ENCODE measurements at regions not wholly inside any gene's neighbourhood (a gene's known extent, or its start where the extent isn't known, plus 50 kb on each side); places are given as distances from the start of the nearest gene placed in this dataset.

GRCh38 chr21:27647401-27647800, 680.5 kb upstream of the ADAMTS5 start:
- no peak for DNase-seq
- Histone ChIP-seq H3K27ac (no peak overlapping the region), H3K4me1 (no peaks in the 10 kb centered on the region), H3K4me3 (no peak overlapping the region), H3K27me3 (no peaks in the 10 kb centered on the region), H3K9me3 (no peaks in the 10 kb centered on the region), H3K36me3 (no peaks in the 10 kb centered on the region)
- TF ChIP-seq EP300 (IDR thresholded peaks at IDR 0.05; ENCODE audit: low read depth) = no peak
- TF ChIP-seq POLR2AphosphoS5 (IDR thresholded peaks at IDR 0.05) = no peak
- no peak for TF ChIP-seq POLR2A (IDR thresholded peaks at IDR 0.05)
- TF ChIP-seq, protein P1, sequence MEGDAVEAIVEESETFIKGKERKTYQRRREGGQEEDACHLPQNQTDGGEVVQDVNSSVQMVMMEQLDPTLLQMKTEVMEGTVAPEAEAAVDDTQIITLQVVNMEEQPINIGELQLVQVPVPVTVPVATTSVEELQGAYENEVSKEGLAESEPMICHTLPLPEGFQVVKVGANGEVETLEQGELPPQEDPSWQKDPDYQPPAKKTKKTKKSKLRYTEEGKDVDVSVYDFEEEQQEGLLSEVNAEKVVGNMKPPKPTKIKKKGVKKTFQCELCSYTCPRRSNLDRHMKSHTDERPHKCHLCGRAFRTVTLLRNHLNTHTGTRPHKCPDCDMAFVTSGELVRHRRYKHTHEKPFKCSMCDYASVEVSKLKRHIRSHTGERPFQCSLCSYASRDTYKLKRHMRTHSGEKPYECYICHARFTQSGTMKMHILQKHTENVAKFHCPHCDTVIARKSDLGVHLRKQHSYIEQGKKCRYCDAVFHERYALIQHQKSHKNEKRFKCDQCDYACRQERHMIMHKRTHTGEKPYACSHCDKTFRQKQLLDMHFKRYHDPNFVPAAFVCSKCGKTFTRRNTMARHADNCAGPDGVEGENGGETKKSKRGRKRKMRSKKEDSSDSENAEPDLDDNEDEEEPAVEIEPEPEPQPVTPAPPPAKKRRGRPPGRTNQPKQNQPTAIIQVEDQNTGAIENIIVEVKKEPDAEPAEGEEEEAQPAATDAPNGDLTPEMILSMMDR (IDR thresholded peaks at IDR 0.05) = no peak
- WGBS, 2 donors (ENCODE audit: low coverage in 1 of 2) = 57 to 70% methylated on average over 3 of the region's 3 CpGs
- in situ Hi-C loops (cut with MboI; ENCODE audit: low pct_ligation_motif_present in 1 of 4, low pct_unique_long_range_greater_than_20kb in 1 of 4, low sequenced_read_pairs in 3 of 4) = no loop called here
- intact Hi-C loops (cut with DNase I; ENCODE audit: low total_unique reads) = no loop called here

GRCh38 chr21:27646691-27647090, 679.8 kb upstream of the ADAMTS5 start:
- Histone ChIP-seq H3K27ac (no peak overlapping the region), H3K36me3 (no peaks in the 10 kb centered on the region), H3K9me3 (no peaks in the 10 kb centered on the region), H3K27me3 (no peaks in the 10 kb centered on the region), H3K4me1 (no peaks in the 10 kb centered on the region), H3K4me3 (no peak overlapping the region)
- no peak for DNase-seq
- in situ Hi-C loops (cut with MboI; ENCODE audit: low pct_ligation_motif_present in 1 of 4, low pct_unique_long_range_greater_than_20kb in 1 of 4, low sequenced_read_pairs in 3 of 4) (no loop called here), intact Hi-C loops (cut with DNase I; ENCODE audit: low total_unique reads) (no loop called here)
- TF ChIP-seq EP300 (IDR thresholded peaks at IDR 0.05; ENCODE audit: low read depth) = no peak
- TF ChIP-seq POLR2AphosphoS5 (IDR thresholded peaks at IDR 0.05) = no peak
- no peak for TF ChIP-seq POLR2A (IDR thresholded peaks at IDR 0.05)
- TF ChIP-seq, protein P1 (IDR thresholded peaks at IDR 0.05) = no peak

- no peak for DNase-seq
- H3K4me1 ChIP-seq = no peaks in the 10 kb centered on the region
- intact Hi-C loops (cut with DNase I; ENCODE audit: low total_unique reads) (no loop called here), in situ Hi-C loops (cut with MboI; ENCODE audit: low pct_ligation_motif_present in 1 of 4, low pct_unique_long_range_greater_than_20kb in 1 of 4, low sequenced_read_pairs in 3 of 4) (no loop called here)
- 71 to 83% methylated on average over 2 of the region's 2 CpGs for whole genome bisulfite sequencing, 2 donors (ENCODE audit: low coverage in 1 of 2)
- H3K36me3 ChIP-seq = no peaks in the 10 kb centered on the region
- no peaks in the 10 kb centered on the region for H3K27me3 ChIP-seq
- H3K4me3 ChIP-seq = no peak overlapping the region
- H3K27ac ChIP-seq = no peak overlapping the region
- no peaks in the 10 kb centered on the region for H3K9me3 ChIP-seq
- TF ChIP-seq EP300 (IDR thresholded peaks at IDR 0.05; ENCODE audit: low read depth) (no peak), POLR2AphosphoS5 (IDR thresholded peaks at IDR 0.05) (no peak), POLR2A (IDR thresholded peaks at IDR 0.05) (no peak)
- TF ChIP-seq, protein P1 (IDR thresholded peaks at IDR 0.05) = no peak
These were observed 679.2 kb upstream of the ADAMTS5 start for GRCh38 chr21:27646056-27646455.

- Histone ChIP-seq H3K4me1 (no peaks in the 10 kb centered on the region), H3K27ac (no peak overlapping the region), H3K27me3 (no peaks in the 10 kb centered on the region), H3K4me3 (no peak overlapping the region), H3K9me3 (no peaks in the 10 kb centered on the region), H3K36me3 (no peaks in the 10 kb centered on the region)
- TF ChIP-seq POLR2A (IDR thresholded peaks at IDR 0.05) (no peak), POLR2AphosphoS5 (IDR thresholded peaks at IDR 0.05) (no peak), EP300 (IDR thresholded peaks at IDR 0.05; ENCODE audit: low read depth) (no peak)
- TF ChIP-seq, protein P1 (IDR thresholded peaks at IDR 0.05) = no peak
- DNase-seq = no peak
- in situ Hi-C loops (cut with MboI; ENCODE audit: low pct_ligation_motif_present in 1 of 4, low pct_unique_long_range_greater_than_20kb in 1 of 4, low sequenced_read_pairs in 3 of 4) (no loop called here), intact Hi-C loops (cut with DNase I; ENCODE audit: low total_unique reads) (no loop called here)
These were observed 678.4 kb upstream of the ADAMTS5 start for GRCh38 chr21:27645285-27645684.

Measured in transverse colon (tissue), 4 donors.